ENCODE measurements at regions not wholly inside any gene's neighbourhood (a gene's known extent, or its start where the extent isn't known, plus 50 kb on each side); places are given as distances from the start of the nearest gene placed in this dataset.

DNA sequence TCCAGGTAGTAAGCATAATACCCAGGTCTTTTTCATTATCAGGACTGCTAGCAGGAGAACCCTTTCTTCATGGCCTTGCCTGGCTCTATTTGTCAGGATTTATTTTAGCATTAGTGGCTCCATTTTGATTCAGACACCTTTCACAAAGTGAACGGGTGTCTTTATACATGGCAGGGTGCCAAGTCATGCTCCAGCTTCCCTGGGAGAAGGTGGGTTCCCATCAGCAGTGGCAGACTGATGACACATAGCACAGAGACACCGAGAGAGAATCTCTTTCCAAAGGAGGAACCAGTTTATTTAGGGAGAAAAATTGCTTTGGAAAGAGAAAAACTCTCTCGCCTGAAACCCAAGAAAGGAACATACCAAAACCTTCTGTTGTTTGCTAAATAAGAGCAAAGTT is 135.3 kb upstream of the TMTC4 start:
- TF ChIP-seq, protein P1, sequence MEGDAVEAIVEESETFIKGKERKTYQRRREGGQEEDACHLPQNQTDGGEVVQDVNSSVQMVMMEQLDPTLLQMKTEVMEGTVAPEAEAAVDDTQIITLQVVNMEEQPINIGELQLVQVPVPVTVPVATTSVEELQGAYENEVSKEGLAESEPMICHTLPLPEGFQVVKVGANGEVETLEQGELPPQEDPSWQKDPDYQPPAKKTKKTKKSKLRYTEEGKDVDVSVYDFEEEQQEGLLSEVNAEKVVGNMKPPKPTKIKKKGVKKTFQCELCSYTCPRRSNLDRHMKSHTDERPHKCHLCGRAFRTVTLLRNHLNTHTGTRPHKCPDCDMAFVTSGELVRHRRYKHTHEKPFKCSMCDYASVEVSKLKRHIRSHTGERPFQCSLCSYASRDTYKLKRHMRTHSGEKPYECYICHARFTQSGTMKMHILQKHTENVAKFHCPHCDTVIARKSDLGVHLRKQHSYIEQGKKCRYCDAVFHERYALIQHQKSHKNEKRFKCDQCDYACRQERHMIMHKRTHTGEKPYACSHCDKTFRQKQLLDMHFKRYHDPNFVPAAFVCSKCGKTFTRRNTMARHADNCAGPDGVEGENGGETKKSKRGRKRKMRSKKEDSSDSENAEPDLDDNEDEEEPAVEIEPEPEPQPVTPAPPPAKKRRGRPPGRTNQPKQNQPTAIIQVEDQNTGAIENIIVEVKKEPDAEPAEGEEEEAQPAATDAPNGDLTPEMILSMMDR (IDR thresholded peaks at IDR 0.05): no peak
- TF ChIP-seq POLR2A (IDR thresholded peaks at IDR 0.05) (no peak), EP300 (IDR thresholded peaks at IDR 0.05) (no peak)
